ENCODE measurements at regions not wholly inside any gene's neighbourhood (a gene's known extent, or its start where the extent isn't known, plus 50 kb on each side); places are given as distances from the start of the nearest gene placed in this dataset.

DNA sequence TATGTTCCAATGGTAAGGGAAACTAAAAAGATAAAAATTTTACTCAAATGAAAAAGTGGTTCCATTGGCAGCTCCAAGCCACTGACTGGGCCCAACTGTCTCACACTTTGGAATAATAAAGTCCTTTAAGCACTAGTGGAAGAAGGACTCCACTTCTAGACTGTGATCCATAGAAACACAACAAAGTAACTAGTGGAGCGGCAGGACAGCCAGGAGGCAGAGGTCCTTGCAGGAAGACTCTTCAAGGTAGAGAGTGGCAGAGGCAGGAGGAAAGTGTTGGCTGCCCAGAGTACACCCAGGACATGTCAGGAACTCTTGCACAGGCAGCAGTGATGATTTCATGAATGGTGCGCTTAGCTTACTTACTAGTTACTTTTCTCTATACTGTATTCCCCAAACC is 65.0 kb upstream of the CCN6 start:
- no peak for DNase-seq

DNA sequence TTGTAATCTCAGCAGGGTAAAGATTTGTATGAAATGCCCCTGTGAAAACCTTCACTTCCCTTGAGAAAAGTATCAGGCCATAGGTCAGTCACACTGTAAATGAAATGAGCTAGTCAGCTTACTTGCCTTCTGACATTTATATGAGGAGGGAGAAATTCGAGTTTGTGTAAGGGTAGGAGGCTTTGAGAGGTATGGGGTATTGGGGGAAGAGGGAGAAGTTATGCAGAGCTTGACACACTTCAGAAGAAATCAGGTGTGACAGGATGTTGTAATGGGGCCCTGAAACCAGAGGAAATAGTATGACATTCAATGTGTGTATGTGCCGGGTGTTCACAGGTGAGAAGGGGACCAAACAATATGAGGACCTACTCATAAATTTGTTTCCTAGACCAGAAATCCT is 64.2 kb upstream of the CCN6 start:
- peak in 2 of 5 experiments; percentile 46 to 79 for DNase-seq

DNA sequence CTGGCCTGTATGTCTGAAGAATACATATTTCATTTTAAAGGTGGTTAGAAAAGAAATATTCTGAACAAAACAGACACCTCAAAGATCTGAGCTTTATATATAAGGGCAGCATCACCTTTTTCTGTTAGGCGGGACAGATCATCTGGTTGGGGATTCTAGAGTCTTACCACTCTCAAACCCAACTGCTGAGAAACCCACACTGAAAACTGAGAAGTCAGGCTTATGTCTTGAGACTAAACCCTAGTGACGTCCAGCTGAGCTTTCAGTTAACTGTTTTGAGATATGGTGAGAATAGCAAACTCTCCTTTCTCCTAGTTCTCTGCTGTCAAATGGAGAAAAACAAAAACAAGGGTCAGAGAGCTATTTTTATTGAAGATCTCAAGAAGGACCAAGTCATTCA is 63.7 kb upstream of the CCN6 start:
- peak in 2 of 5 experiments; percentile 11 to 72 for DNase-seq

DNA sequence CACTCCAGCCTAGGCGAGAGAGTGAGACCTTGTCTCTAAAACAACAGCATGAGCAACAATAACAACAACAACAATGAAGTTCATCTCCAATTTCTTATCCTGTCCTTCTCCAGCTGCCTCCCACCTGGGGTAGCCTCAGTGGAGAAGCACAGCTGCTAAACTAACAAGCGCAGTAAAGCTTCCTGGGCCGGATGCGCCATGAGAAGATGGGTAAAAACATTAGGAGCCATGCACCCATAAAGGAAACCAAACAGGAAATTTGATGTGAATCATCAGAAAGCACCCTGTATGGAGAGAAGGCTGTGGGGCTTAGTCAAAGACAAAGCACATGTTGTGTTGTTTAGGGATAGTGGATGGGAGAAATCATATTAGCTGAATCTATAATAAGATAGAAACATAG is 61.1 kb upstream of the CCN6 start:
- peak in 3 of 5 experiments; percentile 42 to 81 (median 48) for DNase-seq

DNA sequence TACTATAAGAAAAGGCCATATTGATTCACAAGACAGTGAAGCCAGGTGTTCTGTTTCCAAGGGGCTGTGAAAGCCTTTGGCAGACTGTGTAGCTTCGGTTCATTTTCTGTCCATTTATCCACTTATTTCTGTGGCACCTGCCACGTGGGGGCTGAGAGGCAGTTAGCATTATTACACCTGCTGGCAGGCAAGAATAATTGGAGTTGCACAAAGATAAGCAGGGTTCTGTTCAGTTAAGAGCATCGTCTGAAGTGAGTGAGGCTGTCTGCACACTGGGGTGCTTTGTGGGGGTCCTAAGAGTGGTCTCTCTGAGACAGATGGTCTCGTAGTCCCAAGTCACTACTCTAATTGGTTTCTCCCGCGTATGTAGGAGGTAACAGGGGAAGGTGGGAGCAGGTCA is 60.6 kb upstream of the CCN6 start:
- DNase-seq, result peak in 1 of 5 experiments; percentile 39

DNA sequence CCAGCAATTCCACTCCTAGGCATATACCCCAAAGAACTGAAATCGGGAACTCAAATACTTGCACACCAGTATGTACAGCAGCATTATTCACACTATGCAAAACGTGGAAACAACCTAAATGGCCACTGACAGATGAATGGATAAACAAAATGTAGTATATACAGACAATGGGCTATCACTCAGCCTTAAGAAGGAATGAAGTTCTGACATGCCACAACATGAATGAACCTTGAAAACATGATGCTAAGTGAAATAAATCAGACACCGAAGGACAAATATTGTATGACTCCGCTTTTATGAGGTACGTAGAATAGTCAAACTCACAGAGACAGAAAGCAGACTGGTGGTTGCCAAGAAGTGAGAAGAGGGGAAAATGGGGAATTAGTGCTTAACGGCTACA is 59.1 kb upstream of the CCN6 start:
- no peak for DNase-seq

DNA sequence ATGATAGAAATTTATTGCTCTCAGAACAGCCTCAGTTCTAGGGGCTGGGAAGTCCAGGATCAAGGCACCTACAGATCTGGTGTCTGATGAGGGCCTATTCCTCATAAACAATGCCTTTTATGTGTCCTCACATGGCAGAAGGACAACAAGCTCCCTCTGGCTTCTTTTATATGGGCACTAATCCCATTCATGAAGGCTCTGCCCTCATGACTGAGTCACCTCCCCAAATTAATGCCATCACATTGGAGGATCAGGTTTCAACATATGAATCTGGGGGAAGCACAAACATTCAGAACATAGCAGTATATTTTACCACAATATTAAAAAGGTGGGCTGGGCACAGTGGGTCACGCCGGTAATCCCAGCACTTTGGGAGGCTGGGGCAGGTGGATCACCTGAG is 58.5 kb upstream of the CCN6 start:
- no peak for DNase-seq

DNA sequence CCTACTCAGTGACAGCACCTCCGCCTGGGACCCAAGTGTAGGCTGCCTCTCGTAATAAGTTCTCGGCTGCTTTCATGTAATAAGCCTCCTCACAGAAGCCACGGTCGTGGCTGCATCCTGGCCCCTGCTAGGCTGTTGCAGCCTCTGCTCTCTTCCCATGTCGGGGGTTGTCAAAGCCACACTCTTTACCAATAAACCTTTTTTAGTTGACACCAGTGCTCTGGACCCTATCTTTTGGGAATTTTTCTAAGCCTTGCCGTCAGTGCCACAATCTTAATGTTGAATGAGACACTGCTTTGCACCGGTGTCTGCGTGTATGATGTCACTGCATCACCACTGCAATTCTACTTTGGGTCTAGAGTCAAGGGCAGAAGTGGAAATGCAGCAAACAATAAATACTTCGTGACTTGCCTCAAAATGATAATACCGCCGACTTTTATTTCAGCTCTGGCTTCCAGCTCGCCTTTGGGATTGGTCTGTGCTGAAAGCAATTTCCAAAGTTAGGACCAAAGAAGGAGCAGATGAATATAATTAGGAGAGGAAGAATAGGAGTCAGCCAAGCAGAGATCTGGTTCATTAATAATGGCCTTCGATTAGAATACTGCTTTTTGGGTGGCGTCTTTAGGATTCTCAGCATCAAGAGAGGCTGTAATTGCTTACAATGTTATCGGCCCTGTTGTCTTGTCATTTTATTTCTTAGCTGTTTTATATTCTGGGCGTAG is 57.6 kb upstream of the CCN6 start:
- DNase-seq, result no peak

DNA sequence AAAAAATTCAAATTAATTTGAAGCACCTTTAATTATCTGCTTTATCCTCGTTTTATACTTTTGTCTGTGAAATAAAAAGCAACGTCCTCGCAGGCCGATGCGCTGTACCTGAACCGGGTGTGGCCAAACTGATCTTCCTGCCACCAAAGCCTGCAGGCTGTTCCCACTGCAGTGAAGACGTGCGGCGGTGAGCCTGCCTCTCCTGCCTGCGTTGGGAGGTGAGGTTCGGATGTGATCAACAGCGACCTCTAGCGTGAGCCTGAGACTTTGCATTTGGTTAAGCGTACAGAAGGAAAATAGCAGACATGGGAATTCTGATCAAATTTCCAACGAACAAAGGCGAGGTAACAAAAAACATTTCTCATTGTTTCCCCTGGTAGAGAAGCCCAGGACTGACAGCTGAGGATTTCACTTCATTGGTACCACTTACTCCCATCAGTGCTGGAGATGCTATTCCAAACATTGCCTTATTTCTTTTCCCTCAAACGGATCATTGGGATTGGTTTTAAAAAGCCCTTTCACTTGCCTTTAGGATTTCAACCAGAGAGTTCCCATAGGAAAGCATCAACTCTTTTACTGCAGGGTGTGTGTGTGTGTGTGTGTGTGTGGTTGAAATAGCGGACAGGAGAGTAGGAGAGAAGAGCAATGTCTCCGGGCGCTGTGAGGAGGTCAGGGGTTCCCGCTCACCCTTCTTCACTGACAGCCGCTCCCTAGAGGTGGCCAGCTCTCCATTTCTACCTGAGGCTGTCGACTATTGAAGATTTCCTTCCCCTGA is 56.6 kb upstream of the CCN6 start:
- DNase-seq, result peak; percentile 50 to 83 (median 66)

DNA sequence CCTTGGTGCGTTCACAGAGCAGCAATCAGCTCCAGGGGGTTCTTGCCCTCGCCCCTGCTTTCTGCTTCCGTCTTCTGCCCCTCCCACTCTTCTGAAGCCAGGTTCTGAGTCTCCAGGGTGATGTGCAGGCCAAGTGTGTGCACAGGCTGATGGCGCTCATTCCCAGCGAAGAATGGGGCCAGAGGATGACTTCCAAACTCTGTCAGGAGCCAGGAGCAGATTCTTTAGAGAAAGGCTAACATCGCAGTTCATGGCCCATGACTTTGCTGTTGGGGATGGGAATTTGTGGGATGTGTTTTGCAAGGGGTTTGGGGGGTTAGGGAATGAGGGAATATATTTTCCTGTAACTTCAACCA is 56.1 kb upstream of the CCN6 start:
- no peak for DNase-seq

DNA sequence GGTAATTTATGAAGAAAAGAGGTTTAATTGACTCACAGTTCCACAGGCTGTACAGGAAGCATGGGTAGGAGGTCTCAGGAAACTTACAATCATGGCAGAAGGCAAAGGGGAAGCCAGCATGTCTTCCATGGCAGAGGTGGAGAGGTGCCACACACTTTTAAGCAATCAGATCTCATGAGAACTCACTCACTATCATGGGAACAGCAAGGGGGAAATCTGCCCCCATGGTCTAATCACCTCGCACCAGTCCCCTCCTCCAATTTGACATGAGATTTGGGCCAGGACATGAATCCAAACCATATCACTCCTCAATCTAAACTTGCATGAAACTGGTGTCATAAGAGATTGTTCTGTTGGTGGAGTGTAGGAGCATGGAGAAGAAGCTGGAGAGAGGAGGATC is 51.6 kb upstream of the CCN6 start:
- no peak for DNase-seq
